ENCODE measurements at regions not wholly inside any gene's neighbourhood (a gene's known extent, or its start where the extent isn't known, plus 50 kb on each side); places are given as distances from the start of the nearest gene placed in this dataset.

GRCh38 chr4:64774626-64775025, 365.4 kb upstream of the TECRL start:
- TF ChIP-seq EZH2phosphoT487 (IDR thresholded peaks at IDR 0.05; ENCODE audit: unreplicated experiment) (no peak), CREB1 (CRISPR knock-in tag; IDR thresholded peaks at IDR 0.05; ENCODE audit: low read depth) (no peak), POLR2AphosphoS5 (IDR thresholded peaks at IDR 0.05; ENCODE audit: low read depth) (no peak), ZNF114 (CRISPR knock-in tag; IDR thresholded peaks at IDR 0.05) (no peak), EZH2 (IDR thresholded peaks at IDR 0.05; ENCODE audit: low read depth, unreplicated experiment) (no peak), NANOG (IDR thresholded peaks at IDR 0.05; ENCODE audit: borderline replicate concordance) (no peak), JUNB (IDR thresholded peaks at IDR 0.05; ENCODE audit: unreplicated experiment) (no peak), STAT1 (IDR thresholded peaks at IDR 0.05; ENCODE audit: unreplicated experiment) (no peak), ZNF462 (CRISPR knock-in tag; IDR thresholded peaks at IDR 0.05) (no peak)
- TF ChIP-seq, protein P1, sequence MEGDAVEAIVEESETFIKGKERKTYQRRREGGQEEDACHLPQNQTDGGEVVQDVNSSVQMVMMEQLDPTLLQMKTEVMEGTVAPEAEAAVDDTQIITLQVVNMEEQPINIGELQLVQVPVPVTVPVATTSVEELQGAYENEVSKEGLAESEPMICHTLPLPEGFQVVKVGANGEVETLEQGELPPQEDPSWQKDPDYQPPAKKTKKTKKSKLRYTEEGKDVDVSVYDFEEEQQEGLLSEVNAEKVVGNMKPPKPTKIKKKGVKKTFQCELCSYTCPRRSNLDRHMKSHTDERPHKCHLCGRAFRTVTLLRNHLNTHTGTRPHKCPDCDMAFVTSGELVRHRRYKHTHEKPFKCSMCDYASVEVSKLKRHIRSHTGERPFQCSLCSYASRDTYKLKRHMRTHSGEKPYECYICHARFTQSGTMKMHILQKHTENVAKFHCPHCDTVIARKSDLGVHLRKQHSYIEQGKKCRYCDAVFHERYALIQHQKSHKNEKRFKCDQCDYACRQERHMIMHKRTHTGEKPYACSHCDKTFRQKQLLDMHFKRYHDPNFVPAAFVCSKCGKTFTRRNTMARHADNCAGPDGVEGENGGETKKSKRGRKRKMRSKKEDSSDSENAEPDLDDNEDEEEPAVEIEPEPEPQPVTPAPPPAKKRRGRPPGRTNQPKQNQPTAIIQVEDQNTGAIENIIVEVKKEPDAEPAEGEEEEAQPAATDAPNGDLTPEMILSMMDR (conservative IDR thresholded peaks at IDR 0.05; ENCODE audit: low read depth in 2 of 2), result no peak
- TF ChIP-seq, protein P2, sequence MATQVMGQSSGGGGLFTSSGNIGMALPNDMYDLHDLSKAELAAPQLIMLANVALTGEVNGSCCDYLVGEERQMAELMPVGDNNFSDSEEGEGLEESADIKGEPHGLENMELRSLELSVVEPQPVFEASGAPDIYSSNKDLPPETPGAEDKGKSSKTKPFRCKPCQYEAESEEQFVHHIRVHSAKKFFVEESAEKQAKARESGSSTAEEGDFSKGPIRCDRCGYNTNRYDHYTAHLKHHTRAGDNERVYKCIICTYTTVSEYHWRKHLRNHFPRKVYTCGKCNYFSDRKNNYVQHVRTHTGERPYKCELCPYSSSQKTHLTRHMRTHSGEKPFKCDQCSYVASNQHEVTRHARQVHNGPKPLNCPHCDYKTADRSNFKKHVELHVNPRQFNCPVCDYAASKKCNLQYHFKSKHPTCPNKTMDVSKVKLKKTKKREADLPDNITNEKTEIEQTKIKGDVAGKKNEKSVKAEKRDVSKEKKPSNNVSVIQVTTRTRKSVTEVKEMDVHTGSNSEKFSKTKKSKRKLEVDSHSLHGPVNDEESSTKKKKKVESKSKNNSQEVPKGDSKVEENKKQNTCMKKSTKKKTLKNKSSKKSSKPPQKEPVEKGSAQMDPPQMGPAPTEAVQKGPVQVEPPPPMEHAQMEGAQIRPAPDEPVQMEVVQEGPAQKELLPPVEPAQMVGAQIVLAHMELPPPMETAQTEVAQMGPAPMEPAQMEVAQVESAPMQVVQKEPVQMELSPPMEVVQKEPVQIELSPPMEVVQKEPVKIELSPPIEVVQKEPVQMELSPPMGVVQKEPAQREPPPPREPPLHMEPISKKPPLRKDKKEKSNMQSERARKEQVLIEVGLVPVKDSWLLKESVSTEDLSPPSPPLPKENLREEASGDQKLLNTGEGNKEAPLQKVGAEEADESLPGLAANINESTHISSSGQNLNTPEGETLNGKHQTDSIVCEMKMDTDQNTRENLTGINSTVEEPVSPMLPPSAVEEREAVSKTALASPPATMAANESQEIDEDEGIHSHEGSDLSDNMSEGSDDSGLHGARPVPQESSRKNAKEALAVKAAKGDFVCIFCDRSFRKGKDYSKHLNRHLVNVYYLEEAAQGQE (IDR thresholded peaks at IDR 0.05; ENCODE audit: unreplicated experiment), result no peak
- TF ChIP-seq, protein P3, sequence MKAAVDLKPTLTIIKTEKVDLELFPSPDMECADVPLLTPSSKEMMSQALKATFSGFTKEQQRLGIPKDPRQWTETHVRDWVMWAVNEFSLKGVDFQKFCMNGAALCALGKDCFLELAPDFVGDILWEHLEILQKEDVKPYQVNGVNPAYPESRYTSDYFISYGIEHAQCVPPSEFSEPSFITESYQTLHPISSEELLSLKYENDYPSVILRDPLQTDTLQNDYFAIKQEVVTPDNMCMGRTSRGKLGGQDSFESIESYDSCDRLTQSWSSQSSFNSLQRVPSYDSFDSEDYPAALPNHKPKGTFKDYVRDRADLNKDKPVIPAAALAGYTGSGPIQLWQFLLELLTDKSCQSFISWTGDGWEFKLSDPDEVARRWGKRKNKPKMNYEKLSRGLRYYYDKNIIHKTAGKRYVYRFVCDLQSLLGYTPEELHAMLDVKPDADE (IDR thresholded peaks at IDR 0.05), result no peak

Measured in GM23338 (cell line).